NCI-H1092 (cell line): ENCODE measurements at regions not wholly inside any gene's neighbourhood (a gene's known extent, or its start where the extent isn't known, plus 50 kb on each side); places are given as distances from the start of the nearest gene placed in this dataset.
A peak's percentile ranks its signal among the peaks of the same experiment; 100 is the strongest.
"Not testable (repeated sequence)": the region's sequence is repeated elsewhere in the genome, so short reads cannot be mapped to it uniquely, and the experiment has no call there.

Source experiments
- DNase-seq: peaks from one replicate; lab custom pipeline; 2025; lab: John Stamatoyannopoulos, UW

DNA sequence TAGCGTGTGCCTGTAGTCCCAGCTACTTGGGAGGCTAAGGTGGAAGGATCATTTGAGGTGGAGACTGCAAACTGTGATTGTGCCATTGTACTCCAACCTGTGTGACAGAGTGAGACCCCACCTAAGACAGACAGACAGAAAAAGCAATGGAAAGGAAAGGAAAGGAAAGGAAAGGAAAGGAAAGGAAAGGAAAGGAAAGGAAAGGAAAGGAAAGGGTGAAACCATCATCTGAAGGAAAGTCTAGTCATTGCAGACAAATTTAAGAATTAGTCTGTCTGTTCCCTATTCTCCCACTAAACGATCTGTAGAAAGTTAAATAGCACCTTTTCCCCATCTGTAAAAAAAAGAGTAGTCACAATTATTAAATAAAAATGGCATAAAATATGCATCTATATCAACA lies 91.1 kb upstream of the SKAP2 start:
- no peak for DNase-seq

DNA sequence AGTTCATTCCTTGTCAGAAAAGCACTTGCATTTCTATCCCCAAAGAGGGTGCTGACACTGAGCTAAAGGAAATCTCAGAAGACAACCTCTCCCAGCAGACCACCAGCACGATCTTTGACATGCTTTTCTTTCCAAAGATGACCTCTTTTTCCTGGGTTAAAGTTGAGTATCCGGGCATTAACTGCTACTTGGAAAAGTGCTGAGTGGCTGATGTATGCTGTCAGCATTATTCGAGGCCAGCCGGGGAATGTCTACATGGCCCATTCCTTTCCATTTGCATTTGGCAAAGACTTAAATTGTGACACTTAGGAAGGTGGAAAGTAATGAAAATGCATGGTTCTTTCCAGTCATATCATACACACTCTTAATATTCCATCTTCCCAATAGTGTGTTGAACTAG lies 90.6 kb upstream of the SKAP2 start:
- DNase-seq: no peak

DNA sequence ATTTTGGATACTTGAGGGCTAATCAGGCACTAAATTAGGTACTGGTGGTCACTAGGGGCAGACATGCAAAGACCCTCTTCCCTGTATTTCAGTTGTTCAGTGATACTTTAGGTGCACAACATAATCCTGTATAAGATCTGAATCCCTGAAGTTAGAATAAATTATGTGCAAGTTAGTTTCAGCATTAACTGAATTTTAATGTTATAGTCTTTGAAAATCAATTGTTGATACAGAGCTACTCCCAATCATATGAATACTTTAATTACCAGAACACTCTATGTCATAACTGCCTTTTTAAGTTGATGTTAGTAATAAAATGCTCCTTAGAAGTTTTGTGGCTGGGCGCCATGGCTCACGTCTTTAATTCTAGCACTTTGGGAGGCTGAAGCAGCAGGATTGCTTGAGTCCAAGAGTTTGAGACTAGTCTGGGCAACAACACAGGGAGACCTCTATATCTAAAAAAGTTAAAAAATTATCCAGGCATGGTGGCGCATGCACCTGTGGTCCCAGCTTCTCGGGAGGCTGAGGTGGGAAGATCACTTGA lies 87.1 kb upstream of the SKAP2 start:
- DNase-seq: no peak

DNA sequence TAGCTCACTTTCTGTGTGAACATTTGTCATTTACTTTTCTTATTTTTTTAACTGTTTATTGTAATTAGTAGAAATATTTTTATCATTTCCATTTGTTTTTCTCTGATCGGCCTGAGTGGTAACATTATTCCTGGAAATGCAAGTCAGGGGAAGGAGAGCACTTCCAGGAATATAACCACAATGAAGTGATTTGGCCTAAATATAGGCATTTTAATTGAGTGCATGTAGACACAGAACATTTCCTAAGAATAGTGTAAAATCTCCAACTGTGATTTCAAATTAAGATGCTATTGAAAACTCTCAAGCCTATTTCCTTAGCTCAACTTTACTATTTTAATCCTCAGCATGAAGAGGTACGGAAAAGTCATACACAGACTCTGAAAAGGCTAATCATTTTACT lies 86.5 kb upstream of the SKAP2 start:
- no peak for DNase-seq

DNA sequence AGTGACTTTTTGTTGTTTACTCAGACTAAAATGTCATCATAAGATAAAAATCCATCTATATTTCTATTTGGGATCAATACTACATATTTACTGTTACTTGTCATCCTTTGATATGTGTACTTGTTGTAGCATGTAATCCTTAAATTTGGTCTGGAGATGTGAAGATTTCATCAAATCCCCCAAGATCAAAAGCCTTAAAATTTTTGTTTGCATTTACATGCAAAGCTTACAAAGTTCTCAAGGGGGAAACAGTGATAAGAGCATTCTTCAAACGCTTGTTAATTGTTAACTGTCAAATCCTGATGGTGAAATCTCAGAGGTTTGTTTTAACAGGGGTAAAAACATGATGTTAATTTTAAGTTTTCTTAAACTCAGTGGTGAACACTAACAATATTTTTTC lies 84.9 kb upstream of the SKAP2 start:
- DNase-seq: no peak

DNA sequence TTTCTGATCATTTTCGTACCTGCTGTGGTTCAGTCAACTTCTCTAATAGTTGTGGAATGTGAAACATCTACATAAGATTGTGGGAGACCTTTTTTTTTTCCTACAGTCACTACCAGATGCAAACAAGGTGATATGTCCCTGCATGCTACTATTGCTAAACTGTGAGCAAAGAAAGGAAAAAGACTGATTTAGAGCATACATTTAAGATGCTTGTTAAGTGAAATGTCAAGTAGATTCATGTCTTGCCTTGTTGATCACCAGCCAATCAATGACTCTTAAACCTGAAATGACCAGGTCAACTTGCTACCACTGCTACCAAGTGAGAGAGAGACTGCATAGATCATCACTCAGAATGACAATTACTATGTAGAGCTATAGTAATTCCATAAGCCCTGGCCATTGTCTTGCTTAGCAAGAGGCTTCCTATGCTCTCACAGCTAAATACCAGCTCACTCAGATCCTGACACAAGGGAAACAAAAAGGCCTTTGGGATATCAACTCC lies 84.3 kb upstream of the SKAP2 start:
- DNase-seq: no peak

DNA sequence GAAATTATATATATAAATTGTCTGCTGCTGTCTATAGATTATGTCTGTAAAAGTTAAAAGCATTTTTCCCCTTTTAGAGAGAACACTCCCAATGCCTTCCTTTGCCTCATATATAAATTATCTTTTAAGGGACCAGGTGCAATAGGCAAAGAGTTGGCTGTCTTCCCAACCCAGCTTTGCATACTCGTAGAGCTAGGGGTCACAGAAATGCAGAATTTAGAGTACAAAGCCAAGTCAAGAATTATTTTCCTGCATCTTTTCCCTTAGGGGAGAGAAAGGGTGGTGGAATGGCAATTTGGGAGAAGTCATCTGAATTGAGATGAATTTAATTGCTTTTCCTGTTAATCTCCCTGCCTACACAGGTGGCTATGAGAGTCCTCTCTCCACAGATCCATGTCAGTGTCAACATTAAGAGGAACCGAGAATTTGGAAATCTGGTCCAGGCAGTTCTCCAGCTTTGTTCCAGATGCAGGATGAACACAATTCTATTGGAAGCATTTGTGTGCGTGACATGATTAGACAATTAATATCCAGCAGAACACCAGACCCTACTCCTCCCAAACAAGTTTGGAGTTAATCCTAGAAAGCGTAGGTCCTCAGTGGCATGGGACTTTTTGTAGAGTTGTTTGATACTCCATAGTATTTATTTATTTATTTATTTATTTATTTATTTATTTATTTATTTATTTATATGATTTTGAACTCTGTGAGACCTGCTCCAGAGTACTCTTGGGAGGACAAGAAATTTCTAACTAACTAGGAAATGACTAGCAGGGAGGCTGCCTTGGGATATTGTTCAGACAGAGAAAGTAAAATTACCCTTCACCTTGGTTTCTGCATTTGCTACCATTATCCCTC lies 80.3 kb upstream of the SKAP2 start:
- peak; percentile 57 for DNase-seq

DNA sequence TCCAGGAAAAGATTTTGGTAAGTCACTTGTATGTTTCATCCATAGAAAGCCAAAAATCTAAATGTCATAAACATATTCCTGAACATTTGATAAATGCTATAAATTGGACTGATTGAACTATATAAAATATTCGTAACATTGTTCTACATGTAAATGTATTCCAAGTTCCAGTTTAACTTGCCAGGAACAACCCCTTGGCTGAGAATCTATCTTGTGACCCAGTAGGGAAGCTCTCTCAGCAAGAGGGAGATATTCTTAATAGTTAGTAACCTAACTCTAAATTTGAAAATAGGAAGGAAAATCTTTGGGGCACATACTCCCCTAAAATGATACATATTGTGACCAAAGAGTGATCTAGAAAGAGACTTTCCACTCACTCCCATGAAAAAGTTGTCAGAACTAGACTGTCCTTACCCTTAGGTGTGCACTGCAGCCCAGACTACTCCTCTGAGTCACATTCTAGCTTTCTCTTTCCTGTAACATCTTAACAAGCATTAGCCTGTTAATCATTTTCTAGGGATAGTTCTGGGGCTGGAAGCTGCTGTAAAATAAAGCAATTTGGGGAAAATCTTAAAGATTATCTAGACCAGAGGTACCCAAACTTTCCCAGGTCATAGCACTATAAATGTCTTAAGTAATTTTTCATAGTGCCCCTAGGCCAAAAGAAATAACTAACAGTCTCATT lies 73.7 kb upstream of the SKAP2 start:
- DNase-seq: no peak

DNA sequence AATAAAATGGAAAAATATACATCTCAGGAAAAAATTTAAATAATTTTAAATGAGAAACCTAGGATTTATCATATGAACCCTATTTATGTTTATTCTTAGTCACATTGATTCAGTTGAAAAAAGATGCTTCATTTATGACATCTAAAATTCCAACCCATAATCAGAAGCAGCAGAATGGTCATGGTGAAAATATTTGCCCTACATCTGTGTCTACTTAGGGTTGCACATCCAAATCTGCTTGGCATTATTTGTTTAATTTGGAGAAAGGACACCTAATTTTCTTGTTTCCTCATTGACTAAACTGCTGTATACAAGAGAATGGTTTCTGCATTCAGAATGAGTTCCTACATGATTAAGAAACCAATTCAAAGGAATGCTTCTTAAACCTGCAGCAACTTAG lies 72.9 kb upstream of the SKAP2 start:
- no peak for DNase-seq

DNA sequence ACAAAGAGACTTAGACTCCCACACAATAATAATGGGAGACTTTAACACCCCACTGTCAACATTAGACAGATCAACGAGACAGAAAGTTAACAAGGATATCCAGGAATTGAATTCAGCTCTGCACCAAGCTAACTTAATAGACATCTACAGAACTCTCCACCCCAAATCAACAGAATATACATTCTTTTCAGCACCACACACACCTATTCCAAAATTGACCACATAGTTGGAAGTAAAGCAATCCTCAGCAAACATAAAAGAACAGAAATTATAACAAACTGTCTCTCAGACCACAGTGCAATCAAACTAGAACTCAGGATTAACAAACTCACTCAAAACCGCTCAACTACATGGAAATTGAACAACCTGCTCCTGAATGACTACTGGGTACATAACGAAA lies 68.2 kb upstream of the SKAP2 start:
- not testable (repeated sequence) for DNase-seq

DNA sequence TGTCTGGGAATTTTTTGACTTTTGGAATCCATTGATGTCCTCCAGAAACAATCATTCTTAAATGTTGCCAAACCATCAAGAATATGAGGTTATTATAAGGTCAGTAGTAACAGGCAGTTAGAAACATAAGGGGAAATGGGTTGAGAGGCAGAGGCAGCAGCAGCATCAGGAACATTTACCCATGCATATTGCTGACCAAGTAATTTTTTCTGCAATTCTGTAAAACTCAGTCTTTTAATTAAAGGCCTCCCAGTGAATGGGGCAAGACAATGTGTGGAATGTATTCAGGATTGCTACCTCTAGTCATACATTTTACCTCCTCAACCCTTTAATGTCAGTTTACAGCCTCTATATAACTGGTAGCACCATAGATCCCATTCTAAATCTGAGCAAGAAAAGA lies 66.5 kb upstream of the SKAP2 start:
- no peak for DNase-seq

DNA sequence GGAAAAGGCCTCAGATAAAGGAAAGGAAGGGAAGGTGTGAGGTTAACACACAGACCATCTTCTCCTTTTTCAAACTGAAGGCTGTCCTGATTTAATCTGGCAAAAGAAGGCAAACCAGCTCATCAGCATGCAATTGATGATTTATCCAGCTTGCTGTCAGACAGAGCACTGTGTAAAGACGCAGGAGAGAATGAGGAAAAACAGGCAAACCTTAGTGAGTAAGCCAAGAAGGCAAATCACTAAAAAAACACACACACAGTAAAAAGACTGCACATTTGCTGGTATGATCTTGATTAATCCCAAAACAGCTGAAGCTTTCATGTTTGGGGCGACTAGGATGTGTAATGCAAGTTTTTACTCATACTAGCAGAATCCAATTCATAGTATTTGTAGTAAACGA lies 65.8 kb upstream of the SKAP2 start:
- no peak for DNase-seq

DNA sequence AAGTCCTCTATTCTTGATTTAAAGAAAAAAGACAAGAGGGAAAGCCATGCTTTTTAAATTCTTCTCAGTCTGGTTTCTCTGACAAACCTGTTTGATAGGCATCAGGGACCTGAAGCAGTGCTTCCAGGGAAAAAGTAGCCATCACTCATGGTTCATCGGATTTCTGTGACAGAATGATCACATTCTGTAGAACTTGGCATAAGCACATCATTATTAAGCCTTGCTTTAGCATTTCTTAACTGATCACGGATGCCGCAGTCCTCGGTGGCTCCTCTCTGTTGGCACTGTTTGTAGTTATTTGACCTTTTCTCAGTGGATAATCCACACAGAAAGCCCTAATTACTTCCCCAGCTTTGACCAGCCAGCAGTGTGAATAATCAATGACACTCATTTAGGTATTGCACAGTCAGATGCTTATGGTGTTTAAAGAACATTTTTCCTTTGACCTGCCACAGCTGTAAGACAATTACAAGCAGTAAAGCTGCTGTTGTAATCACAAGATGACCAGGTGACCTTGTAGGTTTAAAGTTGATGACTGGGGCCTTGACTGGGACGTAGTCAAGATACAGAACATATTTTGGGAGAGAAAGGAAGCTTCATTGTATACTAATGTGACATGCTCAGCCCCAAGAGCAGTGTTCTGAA lies 64.4 kb upstream of the SKAP2 start:
- DNase-seq: no peak

DNA sequence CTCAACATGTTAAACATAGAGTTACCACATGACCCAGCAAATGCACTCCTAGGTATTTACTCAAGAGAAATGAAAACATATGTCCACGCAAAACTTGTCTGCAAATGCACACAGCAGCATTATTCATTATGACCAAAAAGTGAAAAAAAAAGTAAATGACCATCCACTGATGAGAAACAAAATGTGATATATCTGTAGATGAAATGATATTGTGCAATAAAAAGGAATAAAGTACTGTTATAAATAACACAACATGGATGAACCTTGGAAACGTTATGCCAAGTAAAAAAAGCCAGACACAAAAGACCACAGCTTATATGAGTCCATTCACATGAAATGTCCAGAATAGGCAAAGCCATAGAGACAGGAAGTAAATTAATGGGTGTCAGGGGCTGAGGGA lies 61.4 kb upstream of the SKAP2 start:
- DNase-seq: no peak

DNA sequence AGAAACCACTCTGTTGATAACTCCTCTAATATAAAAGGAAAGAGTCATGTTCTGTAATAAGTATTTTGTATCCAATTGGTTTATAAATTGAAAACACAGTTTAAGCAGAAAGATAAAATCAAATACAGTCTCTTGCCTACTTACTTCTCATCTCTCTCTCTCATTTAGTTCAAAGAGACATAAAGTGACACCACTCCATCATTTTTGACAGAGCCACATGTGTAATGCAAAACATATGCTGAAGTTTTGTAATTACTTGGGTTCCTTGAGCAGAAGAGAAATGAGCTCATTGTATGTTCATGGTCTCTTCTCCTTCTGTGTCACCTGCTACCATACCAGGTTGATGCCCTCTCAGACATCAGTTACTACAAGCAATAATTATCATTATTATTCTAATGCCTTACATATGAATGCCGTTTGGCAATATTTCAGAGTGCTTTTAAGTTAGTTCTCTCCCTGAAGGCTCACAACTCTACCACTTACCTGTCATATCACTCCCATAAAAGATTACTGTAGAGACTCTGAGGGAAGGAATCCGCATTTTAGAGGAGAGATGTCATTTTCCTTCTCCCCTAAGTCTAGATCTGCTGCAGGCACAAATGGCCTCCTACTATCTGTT lies 59.9 kb upstream of the SKAP2 start:
- no peak for DNase-seq

DNA sequence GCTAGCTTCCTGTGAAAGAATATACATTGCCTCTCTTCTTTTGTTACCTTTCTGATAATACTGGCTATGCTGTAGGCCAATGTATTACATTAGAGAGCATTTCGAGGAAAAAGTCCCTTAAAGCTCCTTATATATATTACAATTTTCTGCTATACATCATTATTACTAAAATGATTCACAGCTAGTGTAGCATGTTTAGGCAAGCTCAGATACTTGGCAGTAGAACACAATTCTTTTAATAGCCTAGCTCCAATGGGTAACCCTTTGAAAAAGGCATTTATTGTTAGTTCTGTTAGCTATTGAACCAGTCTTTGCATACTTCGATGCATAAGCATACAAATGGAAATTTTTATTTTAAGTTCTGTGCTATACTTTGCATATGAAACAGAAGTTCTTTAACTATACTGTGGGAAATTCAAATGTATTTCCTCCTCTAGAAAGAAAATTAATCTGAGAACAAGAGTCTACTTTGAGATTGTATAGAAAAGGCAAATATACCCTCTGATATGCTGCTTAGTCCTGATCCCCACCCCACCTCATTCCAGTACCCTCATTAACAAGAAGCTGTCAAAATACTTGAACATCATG lies 55.6 kb upstream of the SKAP2 start:
- DNase-seq: no peak

DNA sequence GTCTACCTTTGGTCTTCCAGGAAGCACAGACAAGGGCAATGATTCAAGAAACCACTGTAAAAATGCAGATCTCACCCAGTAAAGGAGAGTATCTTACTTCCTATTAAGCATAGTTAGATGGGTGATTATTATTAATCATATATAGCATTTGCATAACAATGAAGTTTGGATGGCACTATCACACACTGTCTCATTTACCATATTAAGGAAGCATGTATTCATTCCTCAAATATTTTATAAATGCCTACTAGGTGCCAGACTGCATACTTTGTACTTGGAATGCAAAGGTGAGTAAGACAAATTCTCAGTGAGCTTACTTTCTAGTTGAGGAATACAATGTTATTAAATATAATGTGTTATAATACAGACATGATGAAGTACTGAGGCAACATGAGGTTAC lies 53.9 kb upstream of the SKAP2 start:
- DNase-seq: no peak

DNA sequence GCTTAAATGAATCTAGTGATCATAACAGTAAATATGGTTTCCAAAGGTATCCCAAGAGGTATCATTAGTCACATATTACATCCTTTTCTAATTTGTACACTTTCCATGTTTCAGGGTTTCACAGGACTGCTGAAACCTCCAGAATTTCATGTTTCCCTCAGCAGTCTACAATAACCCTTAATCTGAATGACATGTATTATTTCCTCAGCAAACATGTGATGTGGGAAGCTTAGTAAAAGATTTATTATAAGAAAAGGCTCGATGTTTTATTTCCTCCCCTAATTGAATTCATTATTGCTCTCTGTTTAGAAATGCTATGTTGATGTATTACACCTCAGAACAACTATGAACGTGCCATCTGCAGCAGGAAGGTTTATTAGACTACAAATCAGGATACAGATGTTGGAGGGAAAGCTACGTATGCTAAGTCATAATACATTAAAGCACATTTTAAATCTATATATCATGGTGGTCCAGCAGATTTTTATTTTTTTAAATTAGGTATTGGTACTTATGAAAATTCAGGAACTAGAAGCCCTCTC lies 52.5 kb upstream of the SKAP2 start:
- DNase-seq: no peak

DNA sequence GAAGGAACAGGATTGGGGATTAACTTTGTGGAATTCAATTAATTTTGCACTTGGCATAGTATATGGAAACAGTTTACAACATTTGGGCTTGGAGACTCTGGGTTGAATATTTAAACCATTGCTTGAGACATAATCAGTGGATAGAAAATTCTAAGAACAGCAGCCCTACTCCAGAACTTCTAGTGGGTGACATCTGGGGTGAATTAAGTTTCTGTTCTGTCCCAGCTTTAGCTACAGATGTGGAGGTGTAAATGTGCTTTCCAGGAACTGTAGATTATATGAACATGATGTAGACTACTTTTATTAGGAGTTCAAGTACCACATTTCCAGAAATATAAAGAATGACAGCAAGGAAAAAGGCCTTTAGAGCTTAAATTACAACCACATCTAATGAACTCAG lies 51.9 kb upstream of the SKAP2 start:
- no peak for DNase-seq
